ENCODE measurements at regions not wholly inside any gene's neighbourhood (a gene's known extent, or its start where the extent isn't known, plus 50 kb on each side); places are given as distances from the start of the nearest gene placed in this dataset.

DNA sequence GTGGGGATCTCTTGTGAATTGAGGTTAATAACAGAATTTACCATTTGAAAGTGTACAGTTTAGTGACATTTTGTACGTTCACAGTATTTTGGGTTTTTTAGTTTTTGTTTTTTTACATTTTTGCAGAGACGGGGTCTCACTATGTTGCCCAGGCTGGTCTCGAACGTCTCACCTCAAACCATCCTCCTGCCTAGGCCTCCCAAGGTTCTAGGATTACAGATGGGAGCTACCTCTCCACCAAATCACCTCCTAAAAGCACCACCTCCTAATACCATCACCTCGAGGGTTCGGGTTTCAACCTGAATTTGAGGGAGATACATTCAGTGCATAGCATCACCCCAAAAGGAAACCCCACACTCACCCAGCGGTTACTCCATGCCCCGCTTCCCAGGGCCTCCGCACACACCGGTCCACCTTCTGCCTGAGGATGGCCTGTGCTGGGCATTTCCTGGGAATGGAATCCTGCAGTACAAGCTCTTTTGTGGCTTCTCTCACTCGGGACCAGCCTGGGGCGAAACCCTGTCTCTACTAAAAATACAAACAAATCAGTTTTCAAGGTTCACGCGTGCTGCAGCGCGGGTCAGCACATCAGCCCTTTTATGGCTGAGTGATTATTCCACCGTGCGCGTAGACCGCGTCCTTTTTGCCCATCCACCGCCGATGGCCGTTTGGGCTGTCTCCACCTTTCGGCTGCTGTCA lies 182.7 kb upstream of the CIBAR2 start:
- Histone ChIP-seq H3K4me1 (replicated peaks in 1 of 2) (peaks cover 30 to 36% of the 10 kb centered on the region in 2 donors), H3K27ac (no peak overlapping the region), H3K4me3 (no peak overlapping the region)
- in situ Hi-C loops (cut with MboI; ENCODE audit: low pct_unique_long_range_greater_than_20kb in 2 of 9, low sequenced_read_pairs in 9 of 9, unreplicated experiment in 9 of 9), result loop anchor here in 4 of 9 experiments (25.0 kb wide), 4 partner anchors 183 to 417 kb away; partner anchors contain the start of genes CIBAR2 (in 1 of the 4) and GSE1 (in 1 of the 4)
- ATAC-seq (replicated peaks in 6 of 8), result no peak
- WGBS, 10 experiments, result 80 to 100% (median 91%) methylated on average over 1 to 21 of the region's 25 CpGs

DNA sequence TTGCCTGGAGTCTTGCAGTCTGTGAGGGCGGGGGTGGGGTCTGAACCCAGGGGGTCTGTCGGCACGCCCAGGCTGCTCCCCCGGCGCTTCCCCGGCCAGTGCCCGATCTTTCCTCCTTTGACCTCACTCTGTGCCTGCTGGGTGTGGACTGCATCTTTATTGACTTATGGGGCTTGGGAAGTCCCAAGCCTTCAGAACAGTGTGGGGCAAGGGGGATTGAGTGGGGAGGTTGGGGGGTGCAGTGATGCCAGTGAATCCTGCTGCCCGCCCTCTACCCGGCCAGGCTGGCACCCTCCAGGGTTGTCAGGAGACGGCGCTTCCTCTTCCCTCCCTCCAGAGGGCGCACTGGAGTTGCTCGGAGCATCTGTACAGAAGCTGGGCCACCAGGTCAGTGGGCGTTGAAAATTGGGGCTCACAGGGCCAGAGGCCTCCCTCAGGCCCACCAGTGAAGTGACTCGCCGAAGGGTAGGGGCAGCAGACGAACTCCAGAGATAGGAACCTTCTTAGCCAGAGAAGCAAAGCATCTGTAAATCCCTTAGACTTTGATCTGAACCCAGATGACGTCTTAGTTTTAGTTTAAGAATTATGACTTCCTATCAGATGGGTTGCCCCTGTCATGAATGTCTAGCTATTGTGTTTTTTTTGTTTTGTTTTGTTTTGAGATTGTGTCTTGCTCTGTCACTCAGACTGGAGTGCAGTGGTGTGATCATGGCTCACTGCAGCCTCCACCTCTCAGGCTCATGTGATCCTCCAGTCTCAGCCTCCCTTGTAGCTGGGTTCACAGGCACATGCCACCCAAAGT lies 184.8 kb upstream of the CIBAR2 start:
- Histone ChIP-seq H3K4me3 (no peak overlapping the region), H3K27ac (no peak overlapping the region), H3K4me1 (replicated peaks in 1 of 2) (peaks cover 28 to 35% of the 10 kb centered on the region in 2 donors)
- in situ Hi-C loops (cut with MboI; ENCODE audit: low pct_unique_long_range_greater_than_20kb in 2 of 9, low sequenced_read_pairs in 9 of 9, unreplicated experiment in 9 of 9), result loop anchor here in 4 of 9 experiments (25.0 kb wide), 4 partner anchors 185 to 415 kb away; partner anchors contain the start of genes CIBAR2 (in 1 of the 4) and GSE1 (in 1 of the 4)
- ATAC-seq (replicated peaks in 6 of 8), result peak in 3 of 8 experiments; percentile 72 to 95 (median 75)
- 67 to 100% (median 80%) methylated on average over 1 to 9 of the region's 18 CpGs; no CpG with 5 or more reads in 5 of the 10 experiments for WGBS, 10 experiments

DNA sequence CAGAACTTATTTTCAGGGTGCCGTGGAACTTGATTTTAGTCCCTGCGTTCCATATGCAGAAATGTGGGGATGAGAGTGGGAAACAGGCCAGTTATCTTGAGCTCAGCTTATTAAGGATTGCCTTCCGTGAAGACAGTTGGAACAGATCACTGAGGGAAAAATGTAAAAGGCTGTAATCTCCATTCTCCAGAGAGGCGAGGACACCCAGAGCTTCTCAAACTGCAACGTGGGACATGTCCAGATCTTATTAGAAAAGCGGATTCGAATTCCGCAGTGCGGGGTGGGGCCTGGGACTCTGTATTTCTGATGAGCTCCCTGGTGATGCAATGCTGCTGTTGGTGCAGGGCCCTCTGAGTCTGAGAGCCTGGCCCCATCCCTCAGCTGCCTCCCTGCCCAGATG lies 185.6 kb upstream of the CIBAR2 start:
- 60 to 100% (median 91%) methylated on average over 1 to 8 of the region's 9 CpGs; no CpG with 5 or more reads in 2 of the 10 experiments for WGBS, 10 experiments

DNA sequence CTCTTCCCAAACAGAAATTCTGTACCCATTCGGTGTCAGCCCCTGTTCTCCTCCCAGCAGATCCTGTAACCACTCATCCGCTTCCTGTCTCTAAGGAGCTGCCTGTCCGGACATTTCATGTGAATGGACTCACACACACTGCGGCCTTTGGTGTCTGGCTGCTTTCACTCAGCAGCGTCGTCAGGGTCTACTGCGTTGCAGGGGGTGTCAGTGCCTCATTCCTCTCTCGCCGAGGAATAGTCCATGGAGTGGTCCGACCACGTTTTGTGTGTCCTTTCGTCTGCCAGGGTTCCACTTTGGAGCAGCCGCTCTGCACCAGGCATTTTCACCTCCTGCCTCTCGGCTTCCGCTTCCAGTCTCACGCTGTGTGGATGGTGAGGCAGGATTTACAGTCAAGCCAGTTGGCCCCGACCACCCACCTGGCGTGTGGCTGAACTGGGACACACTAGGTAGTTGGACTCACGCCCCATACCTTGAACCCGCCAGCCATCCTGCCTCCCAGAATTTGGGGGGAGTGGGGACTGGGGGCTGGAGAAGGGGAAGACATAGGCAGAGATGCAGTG lies 188.2 kb upstream of the CIBAR2 start:
- H3K4me1 ChIP-seq (replicated peaks in 1 of 2), result peaks cover 38 to 39% of the 10 kb centered on the region in 2 donors
- in situ Hi-C loops (cut with MboI; ENCODE audit: low pct_unique_long_range_greater_than_20kb in 2 of 9, low sequenced_read_pairs in 9 of 9, unreplicated experiment in 9 of 9), result no loop called here
- peak overlapping the region in 1 of 2 donors; percentile 52 for H3K27ac ChIP-seq
- no peak overlapping the region for H3K4me3 ChIP-seq
- WGBS, 10 experiments, result 74 to 92% (median 85%) methylated on average over 1 to 11 of the region's 20 CpGs; no CpG with 5 or more reads in 4 of the 10 experiments
- ATAC-seq (replicated peaks in 6 of 8), result no peak

More for the DNA sequence above, 185.6 kb upstream of the CIBAR2 start:
- in situ Hi-C loops (cut with MboI; ENCODE audit: low pct_unique_long_range_greater_than_20kb in 2 of 9, low sequenced_read_pairs in 9 of 9, unreplicated experiment in 9 of 9), result loop anchor here in 4 of 9 experiments (25.0 kb wide), 4 partner anchors 186 to 414 kb away; partner anchors contain the start of genes CIBAR2 (in 1 of the 4) and GSE1 (in 1 of the 4)
- H3K27ac ChIP-seq, result no peak overlapping the region
- H3K4me1 ChIP-seq (replicated peaks in 1 of 2), result peaks cover 33 to 41% of the 10 kb centered on the region in 2 donors
- H3K4me3 ChIP-seq, result no peak overlapping the region
- ATAC-seq (replicated peaks in 6 of 8), result no peak

DNA sequence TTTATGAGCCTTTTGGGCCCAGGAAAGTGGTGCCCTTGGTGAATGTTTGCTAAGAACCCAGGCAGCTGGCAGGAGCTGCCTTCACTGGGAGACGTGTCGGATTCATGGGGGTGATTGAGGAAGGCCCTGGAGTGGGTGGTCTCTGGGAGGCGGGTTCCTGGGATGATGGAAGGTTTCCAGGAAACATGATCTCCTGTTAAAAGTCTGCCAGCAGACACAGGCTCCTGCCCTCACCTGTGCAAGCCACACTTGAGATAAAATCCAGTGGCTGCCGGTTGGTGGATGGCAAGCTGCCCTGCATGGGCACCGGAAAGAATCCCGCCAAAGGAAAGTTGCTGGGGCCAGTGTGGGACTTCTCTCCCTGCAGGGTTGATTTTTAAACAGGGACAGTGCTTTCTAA lies 189.0 kb upstream of the CIBAR2 start:
- H3K4me3 ChIP-seq, result no peak overlapping the region
- peaks cover 41 to 45% of the 10 kb centered on the region in 2 donors for H3K4me1 ChIP-seq (replicated peaks in 1 of 2)
- peak overlapping the region; percentile 52 to 74 for H3K27ac ChIP-seq
- in situ Hi-C loops (cut with MboI; ENCODE audit: low pct_unique_long_range_greater_than_20kb in 2 of 9, low sequenced_read_pairs in 9 of 9, unreplicated experiment in 9 of 9), result no loop called here
- WGBS, 10 experiments, result 80 to 83% methylated on average over 2 to 3 of the region's 6 CpGs; no CpG with 5 or more reads in 8 of the 10 experiments
- no peak for ATAC-seq (replicated peaks in 6 of 8)

DNA sequence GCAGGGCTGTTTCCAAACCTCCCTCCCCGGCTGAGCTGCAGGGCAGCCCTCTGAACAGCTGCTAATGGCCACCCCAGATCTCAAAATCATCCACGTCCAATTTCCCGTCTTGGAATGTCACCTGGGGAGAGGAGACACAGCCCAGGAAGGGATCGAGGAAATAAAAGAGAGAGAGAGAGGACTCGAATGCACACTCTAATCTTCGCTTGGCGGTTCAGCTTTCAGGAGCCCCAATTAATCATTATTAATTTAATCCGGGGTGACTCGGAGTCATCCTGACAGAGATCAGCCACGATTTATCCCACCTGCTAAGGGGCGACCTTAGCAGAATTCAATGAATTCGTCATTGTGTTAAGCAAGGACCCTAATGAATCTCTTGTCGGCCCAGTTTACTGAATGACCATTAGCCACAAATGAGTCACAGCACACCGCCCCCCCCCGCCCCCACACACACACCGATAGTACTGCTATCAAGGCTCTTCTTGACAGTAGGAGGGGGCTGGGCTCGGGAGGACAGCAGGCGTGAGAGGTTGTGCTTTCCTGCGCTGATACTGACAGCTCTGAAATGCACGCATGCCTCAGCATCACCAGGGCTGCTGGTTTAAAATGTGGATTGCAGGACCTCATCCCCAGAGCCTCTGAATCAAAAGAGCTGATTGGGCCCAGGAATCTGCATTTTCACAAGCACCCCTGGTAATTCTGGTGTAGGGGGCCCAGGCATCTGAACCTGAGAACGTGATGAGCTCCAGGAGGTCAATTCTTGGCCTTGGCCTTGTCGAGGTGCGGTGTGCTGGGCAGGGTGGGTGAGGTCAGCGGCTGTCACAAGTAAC lies 190.0 kb upstream of the CIBAR2 start:
- 0 to 100% (median 33%) methylated on average over 2 to 13 of the region's 24 CpGs; no CpG with 5 or more reads in 2 of the 10 experiments for WGBS, 10 experiments
- peak overlapping the region; percentile 74 to 79 for H3K27ac ChIP-seq
- H3K4me1 ChIP-seq (replicated peaks in 1 of 2), result peaks cover 46 to 50% of the 10 kb centered on the region in 2 donors
- ATAC-seq (replicated peaks in 6 of 8), result peak in 5 of 8 experiments; percentile 87 to 90 (median 88)
- no peak overlapping the region for H3K4me3 ChIP-seq
- in situ Hi-C loops (cut with MboI; ENCODE audit: low pct_unique_long_range_greater_than_20kb in 2 of 9, low sequenced_read_pairs in 9 of 9, unreplicated experiment in 9 of 9), result no loop called here

DNA sequence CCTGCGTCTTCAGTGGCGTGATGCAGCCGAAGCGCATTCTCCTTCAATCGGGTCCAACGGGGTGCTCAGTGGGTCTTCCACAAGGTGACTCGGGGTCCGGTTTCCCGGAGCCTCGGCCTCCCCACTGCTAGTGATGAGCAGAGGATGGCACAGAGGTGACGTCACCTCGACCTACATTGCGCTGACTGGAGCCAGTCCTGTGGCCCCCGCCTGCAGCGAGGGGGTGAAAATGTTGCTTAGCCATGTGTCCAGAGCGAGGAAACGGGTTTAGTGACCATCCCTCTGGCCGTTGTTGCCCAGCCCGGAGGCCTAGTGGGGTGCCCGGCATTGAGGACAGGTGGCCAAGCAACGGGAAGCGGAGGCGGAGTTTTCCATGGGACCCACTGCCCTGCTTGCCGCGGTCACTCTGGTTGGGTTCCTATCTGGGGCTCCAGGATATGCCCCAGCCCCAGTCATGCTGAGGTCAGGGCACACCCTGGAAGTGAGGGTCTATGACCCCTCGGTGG lies 190.6 kb upstream of the CIBAR2 start:
- WGBS, 10 experiments, result 0 to 100% (median 65%) methylated on average over 1 to 10 of the region's 26 CpGs; no CpG with 5 or more reads in 4 of the 10 experiments
- Histone ChIP-seq H3K4me3 (peak overlapping the region in 1 of 5 donors; percentile 4), H3K27ac (peak overlapping the region; percentile 46 to 79), H3K4me1 (replicated peaks in 1 of 2) (peaks cover 46 to 50% of the 10 kb centered on the region in 2 donors)
- ATAC-seq (replicated peaks in 6 of 8), result no peak
- in situ Hi-C loops (cut with MboI; ENCODE audit: low pct_unique_long_range_greater_than_20kb in 2 of 9, low sequenced_read_pairs in 9 of 9, unreplicated experiment in 9 of 9), result no loop called here

DNA sequence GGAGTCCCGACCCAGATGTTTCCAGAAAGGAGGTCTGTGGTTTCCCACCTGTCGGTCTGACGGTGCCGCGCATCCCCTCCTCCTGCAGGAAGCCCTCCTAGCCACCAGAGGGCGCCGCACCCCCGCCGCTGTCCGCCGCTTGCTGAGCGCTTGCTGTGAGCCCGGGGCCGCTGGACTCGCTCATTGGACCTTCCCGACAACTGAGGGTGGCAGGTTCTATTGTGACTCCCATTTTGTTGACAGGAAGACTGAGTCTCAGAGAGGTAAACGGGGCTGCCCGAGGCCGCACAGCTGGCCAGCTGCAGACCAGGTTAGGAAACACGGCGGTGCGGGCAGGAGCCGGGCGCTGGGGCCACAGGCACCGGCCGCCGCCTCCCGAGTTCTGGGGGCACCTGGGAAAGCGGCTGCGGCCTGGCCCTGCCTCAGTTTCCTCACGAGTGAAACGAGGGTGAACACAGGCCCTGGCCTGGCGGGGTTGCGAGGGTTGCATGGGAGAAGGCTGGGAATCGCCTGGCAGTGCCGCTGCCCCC lies 191.1 kb upstream of the CIBAR2 start:
- Histone ChIP-seq H3K4me3 (peak overlapping the region in 1 of 5 donors; percentile 4), H3K4me1 (replicated peaks in 1 of 2) (peaks cover 50 to 53% of the 10 kb centered on the region in 2 donors), H3K27ac (peak overlapping the region; percentile 46 to 79)
- 16 to 100% (median 23%) methylated on average over 2 to 27 of the region's 36 CpGs; no CpG with 5 or more reads in 5 of the 10 experiments for WGBS, 10 experiments
- in situ Hi-C loops (cut with MboI; ENCODE audit: low pct_unique_long_range_greater_than_20kb in 2 of 9, low sequenced_read_pairs in 9 of 9, unreplicated experiment in 9 of 9), result no loop called here
- peak in 2 of 8 experiments; percentile 40 to 47 for ATAC-seq (replicated peaks in 6 of 8)

DNA sequence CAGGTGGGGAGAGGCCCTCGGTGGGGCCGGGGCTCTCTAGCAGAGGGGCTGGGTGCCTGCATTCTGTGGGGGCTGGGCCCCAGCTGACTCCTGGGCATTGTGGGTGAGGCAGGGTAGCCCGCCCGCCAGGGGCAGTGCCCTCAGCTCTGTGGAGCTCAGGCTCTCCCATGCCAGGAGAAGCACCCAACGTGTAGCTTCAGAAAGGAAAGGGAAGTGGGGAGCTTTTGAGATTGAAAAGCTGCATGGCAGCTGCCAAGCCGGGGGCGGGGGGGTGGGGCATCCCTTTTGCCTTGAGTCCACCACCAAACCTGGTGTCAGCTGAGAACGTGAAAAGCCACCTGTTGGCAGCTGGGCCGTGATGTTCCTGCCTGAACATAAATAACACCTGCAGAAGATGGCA lies 192.1 kb upstream of the CIBAR2 start:
- H3K4me1 ChIP-seq (replicated peaks in 1 of 2), result peaks cover 59 to 61% of the 10 kb centered on the region in 2 donors
- H3K4me3 ChIP-seq, result no peak overlapping the region
- 80% methylated on average over 3 of the region's 9 CpGs; no CpG with 5 or more reads in 9 of the 10 experiments for WGBS, 10 experiments
- ATAC-seq (replicated peaks in 6 of 8), result no peak
- in situ Hi-C loops (cut with MboI; ENCODE audit: low pct_unique_long_range_greater_than_20kb in 2 of 9, low sequenced_read_pairs in 9 of 9, unreplicated experiment in 9 of 9), result no loop called here
- peak overlapping the region in 1 of 2 donors; percentile 30 for H3K27ac ChIP-seq

DNA sequence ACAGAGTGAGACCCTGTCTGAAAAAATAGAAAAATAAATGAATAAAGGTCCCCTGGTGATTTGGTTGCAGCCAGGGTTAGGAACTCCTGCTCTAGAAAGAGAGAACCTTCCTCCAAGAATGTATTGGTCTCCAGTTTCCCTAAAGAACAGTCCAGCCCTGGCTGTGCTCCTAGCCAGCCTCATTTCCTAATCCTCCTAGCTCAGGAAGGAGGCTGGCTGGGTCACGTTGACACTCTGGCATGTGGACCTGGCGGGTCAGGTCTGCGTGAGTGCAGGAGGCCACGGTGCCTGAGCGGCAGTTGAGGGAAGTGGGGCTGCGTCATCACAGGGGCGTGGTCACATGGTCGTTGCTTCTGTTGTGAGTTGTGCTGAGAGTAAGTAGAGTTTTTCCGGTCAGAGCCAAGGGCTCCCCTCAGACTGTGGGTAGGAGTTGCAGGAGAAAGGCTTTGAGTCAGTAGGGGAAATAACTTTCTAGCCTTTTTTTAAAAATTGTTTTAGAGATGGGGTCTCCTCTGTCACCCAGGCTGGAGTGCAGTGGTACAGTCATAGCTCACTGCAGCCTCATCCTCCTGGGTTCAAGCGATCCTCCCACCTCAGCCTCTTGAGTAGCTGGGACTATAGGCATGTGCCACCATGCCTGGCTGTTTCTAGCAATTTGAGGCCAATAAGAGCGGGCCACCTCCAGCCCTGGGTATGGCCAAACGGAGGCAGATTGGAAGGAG lies 194.0 kb upstream of the CIBAR2 start:
- in situ Hi-C loops (cut with MboI; ENCODE audit: low pct_unique_long_range_greater_than_20kb in 2 of 9, low sequenced_read_pairs in 9 of 9, unreplicated experiment in 9 of 9), result no loop called here
- H3K4me3 ChIP-seq, result no peak overlapping the region
- 40 to 83% (median 73%) methylated on average over 1 to 12 of the region's 12 CpGs; no CpG with 5 or more reads in 4 of the 10 experiments for WGBS, 10 experiments
- H3K4me1 ChIP-seq (replicated peaks in 1 of 2), result peaks cover 68% of the 10 kb centered on the region in 2 donors
- H3K27ac ChIP-seq, result no peak overlapping the region
- peak in 5 of 8 experiments; percentile 1 to 93 (median 75) for ATAC-seq (replicated peaks in 6 of 8)

Measured in motor neuron (in vitro differentiated cells).